MM.1S (cell line): ENCODE measurements at regions not wholly inside any gene's neighbourhood (a gene's known extent, or its start where the extent isn't known, plus 50 kb on each side); places are given as distances from the start of the nearest gene placed in this dataset.
"Not testable (repeated sequence)": the region's sequence is repeated elsewhere in the genome, so short reads cannot be mapped to it uniquely, and the experiment has no call there.

Experiments used
- DNase-seq: peaks from one replicate; pipeline ENCODE4 v3.0.0-alpha.2; 2015
- H2AFZ ChIP-seq: fragments of 300-600 bp; sonication (generic); 2 replicates; pipeline ENCODE4 v1.6.0; 2016; ENCODE audit warnings: antibody characterized with exemption, low read length
- H3F3A ChIP-seq: fragments of 300-600 bp; sonication (generic); 2 replicates; pipeline ENCODE4 v1.6.1; 2016; ENCODE audit warnings: mild to moderate bottlenecking, antibody characterized with exemption, low read length, moderate library complexity, mixed read lengths; ENCODE audit not compliant: insufficient read depth
- H3K27ac ChIP-seq: fragments of 300-600 bp; sonication (generic); 2 replicates; pipeline ENCODE4 v1.5.1; 2016; ENCODE audit warnings: mild to moderate bottlenecking, low read length
- H3K27me3 ChIP-seq: fragments of 300-600 bp; sonication (generic); replicated peaks from 2 replicates; pipeline ENCODE4 v1.6.0; 2016; ENCODE audit warnings: low read length; ENCODE audit not compliant: insufficient read depth
- H3K36me3 ChIP-seq: fragments of 300-600 bp; sonication (generic); replicated peaks from 2 replicates; pipeline ENCODE4 v1.6.1; 2016; ENCODE audit warnings: mild to moderate bottlenecking, low read length, mixed read lengths; ENCODE audit not compliant: insufficient read depth
- H3K4me1 ChIP-seq: fragments of 300-600 bp; sonication (generic); 2 replicates; pipeline ENCODE4 v1.6.1; 2016; ENCODE audit warnings: low read length, mixed read lengths
- H3K4me2 ChIP-seq: fragments of 300-600 bp; sonication (generic); 2 replicates; pipeline ENCODE4 v1.6.0; 2016; ENCODE audit warnings: low read depth, low read length
- H3K4me3 ChIP-seq: fragments of 300-600 bp; sonication (generic); 2 replicates; pipeline ENCODE4 v1.5.1; 2016; ENCODE audit warnings: low read length, mixed read lengths
- H3K79me2 ChIP-seq: fragments of 300-600 bp; sonication (generic); 2 replicates; pipeline ENCODE4 v1.6.1; 2016; ENCODE audit warnings: mixed run types, low read length, mixed read lengths
- H3K9ac ChIP-seq: fragments of 300-600 bp; sonication (generic); 2 replicates; pipeline ENCODE4 v1.6.1; 2016; ENCODE audit warnings: low read length, mixed read lengths
- H3K9me2 ChIP-seq: fragments of 300-600 bp; sonication (generic); replicated peaks from 2 replicates; pipeline ENCODE4 v1.6.1; 2016; ENCODE audit warnings: mild to moderate bottlenecking, low read length, mixed read lengths; ENCODE audit not compliant: insufficient read depth
- H3K9me3 ChIP-seq: fragments of 300-600 bp; sonication (generic); replicated peaks from 2 replicates; pipeline ENCODE4 v1.6.1; 2016; ENCODE audit warnings: mild to moderate bottlenecking, low read length, mixed read lengths; ENCODE audit not compliant: insufficient read depth
- H4K20me1 ChIP-seq: fragments of 300-600 bp; sonication (generic); 2 replicates; pipeline ENCODE4 v1.6.1; 2016; ENCODE audit warnings: mild to moderate bottlenecking, low read length, moderate library complexity, mixed read lengths; ENCODE audit not compliant: insufficient read depth
- EZH2 ChIP-seq: fragments of 300-600 bp; sonication (generic); optimal IDR thresholded peaks from 2 replicates; pipeline ENCODE3; 2017; ENCODE audit warnings: low read depth, mild to moderate bottlenecking, antibody characterized with exemption, low read length, mixed read lengths
- EZH2phosphoT487 ChIP-seq: fragments of 300-600 bp; sonication (generic); IDR thresholded peaks from 2 replicates; pipeline ENCODE4 v1.6.1; 2018; ENCODE audit warnings: antibody characterized with exemption, low read length
- TF ChIP-seq, protein P1 (sequence below): fragments of 300-600 bp; sonication (generic); IDR thresholded peaks from 2 replicates; pipeline ENCODE4 v1.5.1; 2016; ENCODE audit warnings: antibody characterized with exemption, low read length, mixed read lengths

DNA sequence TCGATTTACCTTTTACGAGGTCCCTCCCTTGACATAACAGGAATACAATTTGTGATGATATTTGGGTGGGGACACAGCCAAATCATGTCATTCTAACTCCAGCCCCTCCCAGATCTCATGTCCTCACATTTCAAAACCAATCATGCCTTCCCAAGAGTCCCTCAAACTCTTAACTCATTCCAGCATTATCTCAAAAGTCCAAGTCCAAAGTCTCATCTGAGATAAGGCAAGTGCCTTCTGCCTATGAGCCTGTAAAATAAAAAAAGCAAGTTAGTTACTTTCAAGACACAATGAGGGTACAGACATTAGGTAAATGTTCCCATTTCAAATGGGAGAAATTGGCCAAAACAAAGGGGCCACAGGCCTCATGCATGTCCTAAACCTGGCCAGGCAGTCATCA is 381.1 kb downstream of the PIK3C3 start:
- TF ChIP-seq EZH2 (no peak), EZH2phosphoT487 (no peak)
- TF ChIP-seq, protein P1, sequence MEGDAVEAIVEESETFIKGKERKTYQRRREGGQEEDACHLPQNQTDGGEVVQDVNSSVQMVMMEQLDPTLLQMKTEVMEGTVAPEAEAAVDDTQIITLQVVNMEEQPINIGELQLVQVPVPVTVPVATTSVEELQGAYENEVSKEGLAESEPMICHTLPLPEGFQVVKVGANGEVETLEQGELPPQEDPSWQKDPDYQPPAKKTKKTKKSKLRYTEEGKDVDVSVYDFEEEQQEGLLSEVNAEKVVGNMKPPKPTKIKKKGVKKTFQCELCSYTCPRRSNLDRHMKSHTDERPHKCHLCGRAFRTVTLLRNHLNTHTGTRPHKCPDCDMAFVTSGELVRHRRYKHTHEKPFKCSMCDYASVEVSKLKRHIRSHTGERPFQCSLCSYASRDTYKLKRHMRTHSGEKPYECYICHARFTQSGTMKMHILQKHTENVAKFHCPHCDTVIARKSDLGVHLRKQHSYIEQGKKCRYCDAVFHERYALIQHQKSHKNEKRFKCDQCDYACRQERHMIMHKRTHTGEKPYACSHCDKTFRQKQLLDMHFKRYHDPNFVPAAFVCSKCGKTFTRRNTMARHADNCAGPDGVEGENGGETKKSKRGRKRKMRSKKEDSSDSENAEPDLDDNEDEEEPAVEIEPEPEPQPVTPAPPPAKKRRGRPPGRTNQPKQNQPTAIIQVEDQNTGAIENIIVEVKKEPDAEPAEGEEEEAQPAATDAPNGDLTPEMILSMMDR: no peak
- H2AFZ ChIP-seq: no peak overlapping the region
- no peaks in the 10 kb centered on the region for H3K9me3 ChIP-seq
- H3K9me2 ChIP-seq: no peaks in the 10 kb centered on the region
- no peaks in the 10 kb centered on the region for H3K27me3 ChIP-seq
- no peak overlapping the region for H3K9ac ChIP-seq
- H3K4me2 ChIP-seq: no peak overlapping the region
- DNase-seq: no peak
- no peak overlapping the region for H3K4me3 ChIP-seq
- no peaks in the 10 kb centered on the region for H3F3A ChIP-seq
- H3K27ac ChIP-seq: no peak overlapping the region
- no peaks in the 10 kb centered on the region for H3K36me3 ChIP-seq
- no peaks in the 10 kb centered on the region for H3K4me1 ChIP-seq
- H3K79me2 ChIP-seq: no peaks in the 10 kb centered on the region
- H4K20me1 ChIP-seq: no peaks in the 10 kb centered on the region

DNA sequence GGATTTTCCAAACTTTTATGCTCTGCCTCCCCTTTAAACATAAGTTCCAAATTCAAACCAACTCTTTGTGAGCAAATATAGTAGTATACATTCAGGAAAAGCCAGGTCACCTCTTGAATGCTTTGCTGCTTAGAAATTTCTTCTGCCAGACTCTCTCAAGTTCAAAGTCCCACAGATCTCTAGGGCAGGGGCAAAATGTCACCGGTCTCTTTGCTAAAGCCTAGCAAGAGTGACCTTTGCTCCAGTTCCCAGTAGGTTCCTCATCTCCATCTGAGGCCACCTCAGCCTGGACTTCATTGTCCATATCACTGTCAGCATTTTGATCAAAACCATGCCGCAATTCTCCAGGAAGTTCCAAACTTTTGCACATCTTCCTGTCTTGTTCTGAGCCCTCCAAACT is 382.3 kb downstream of the PIK3C3 start:
- not testable (repeated sequence) for H3K9ac ChIP-seq, H4K20me1 ChIP-seq, H3K27ac ChIP-seq

DNA sequence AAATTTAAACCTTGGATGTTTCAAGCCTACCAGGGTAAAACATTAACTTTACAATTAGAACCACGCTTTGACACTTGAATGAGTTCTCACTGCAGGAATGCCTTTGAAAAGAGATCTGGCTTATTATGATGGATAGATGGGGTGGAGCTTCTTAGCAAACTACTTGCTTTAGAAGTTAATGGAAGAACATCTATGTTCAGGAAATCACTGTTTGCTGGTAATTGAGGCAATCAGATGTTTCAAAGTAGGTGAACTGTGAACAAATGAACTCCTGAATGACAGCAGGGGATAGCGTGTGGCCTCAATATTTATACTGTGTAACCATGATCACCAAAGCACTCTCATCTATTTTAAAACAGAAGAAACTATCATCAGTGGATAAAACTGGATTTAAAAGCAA is 383.6 kb downstream of the PIK3C3 start:
- TF ChIP-seq EZH2 (no peak), EZH2phosphoT487 (no peak)
- TF ChIP-seq, protein P1: no peak
- Histone ChIP-seq H2AFZ (no peak overlapping the region), H3K9me3 (no peaks in the 10 kb centered on the region)

More for the DNA sequence above, 382.3 kb downstream of the PIK3C3 start:
- not testable (repeated sequence) for H3K36me3 ChIP-seq, H3F3A ChIP-seq, H3K4me3 ChIP-seq, H3K9me3 ChIP-seq, H3K27me3 ChIP-seq, H3K4me1 ChIP-seq, H3K9me2 ChIP-seq, H3K4me2 ChIP-seq, H2AFZ ChIP-seq, H3K79me2 ChIP-seq, DNase-seq

DNA sequence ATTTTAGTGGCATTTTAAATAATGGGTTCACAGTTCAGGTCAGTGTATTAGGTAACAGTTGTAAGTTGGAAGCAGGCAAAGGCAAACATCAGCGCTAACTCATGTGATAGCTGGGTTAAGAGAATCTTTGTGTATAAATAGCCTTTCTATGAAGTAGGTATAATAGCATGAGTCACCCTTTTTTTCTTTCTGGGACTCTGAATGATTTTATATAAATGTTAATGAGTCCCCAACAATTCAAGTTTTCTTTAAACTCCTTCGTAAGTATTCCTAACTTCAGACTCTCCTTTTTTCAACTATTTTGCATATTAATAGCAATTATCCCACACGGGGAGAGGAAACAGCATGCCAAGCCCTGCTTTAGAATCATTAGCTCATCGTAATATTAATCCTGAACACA is 384.3 kb downstream of the PIK3C3 start:
- no peaks in the 10 kb centered on the region for H3K79me2 ChIP-seq
- no peak overlapping the region for H3K9ac ChIP-seq
- no peaks in the 10 kb centered on the region for H3K36me3 ChIP-seq
- H3K27me3 ChIP-seq: no peaks in the 10 kb centered on the region
- H3K4me3 ChIP-seq: no peak overlapping the region
- H4K20me1 ChIP-seq: no peaks in the 10 kb centered on the region
- DNase-seq: no peak
- no peak overlapping the region for H2AFZ ChIP-seq
- no peaks in the 10 kb centered on the region for H3K9me2 ChIP-seq
- no peaks in the 10 kb centered on the region for H3K9me3 ChIP-seq
- no peaks in the 10 kb centered on the region for H3K4me1 ChIP-seq
- TF ChIP-seq EZH2: no peak
- no peaks in the 10 kb centered on the region for H3F3A ChIP-seq
- H3K4me2 ChIP-seq: no peak overlapping the region
- no peak overlapping the region for H3K27ac ChIP-seq

More for the DNA sequence above, 383.6 kb downstream of the PIK3C3 start:
- Histone ChIP-seq H3K36me3 (no peaks in the 10 kb centered on the region), H3K4me3 (no peak overlapping the region), H3K9me2 (no peaks in the 10 kb centered on the region), H3K4me2 (no peak overlapping the region), H3K4me1 (no peaks in the 10 kb centered on the region), H3K27me3 (no peaks in the 10 kb centered on the region), H3K9ac (no peak overlapping the region), H3K79me2 (no peaks in the 10 kb centered on the region), H4K20me1 (no peaks in the 10 kb centered on the region), H3K27ac (no peak overlapping the region), H3F3A (no peaks in the 10 kb centered on the region)
- DNase-seq: no peak
